Suprapubic skin (tissue), 4 donors: ENCODE measurements at regions not wholly inside any gene's neighbourhood (a gene's known extent, or its start where the extent isn't known, plus 50 kb on each side); places are given as distances from the start of the nearest gene placed in this dataset.

ENCODE experiments used
- CTCF ChIP-seq, 2 donors: fragments of 200-600 bp in 1 of 2; fragments of 450-650 bp in 1 of 2; sonication (generic) in 1 of 2; IDR thresholded peaks; one replicate each; pipeline ENCODE4 v1.5.1; 2016 to 2019; ENCODE audit warnings: antibody characterized with exemption in 2 of 2, mild to moderate bottlenecking in 1 of 2, moderate library complexity in 1 of 2
- EP300 ChIP-seq: sonication (generic); formaldehyde crosslinking; IDR thresholded peaks from one replicate; pipeline ENCODE4 v1.6.1; 2017; ENCODE audit warnings: antibody characterized with exemption
- POLR2A ChIP-seq, 2 donors: fragments of 450-650 bp; IDR thresholded peaks; one replicate each; pipeline ENCODE4 v1.6.1; 2017; ENCODE audit warnings: antibody characterized with exemption in 2 of 2, mild to moderate bottlenecking in 2 of 2, moderate library complexity in 2 of 2
- POLR2AphosphoS5 ChIP-seq, 3 donors: sonication (generic); formaldehyde crosslinking; IDR thresholded peaks; one replicate each; pipeline ENCODE4 v1.6.1; 2017; ENCODE audit warnings: antibody characterized with exemption in 3 of 3

- no peak for TF ChIP-seq CTCF (IDR thresholded peaks at IDR 0.05)
- TF ChIP-seq POLR2AphosphoS5 (IDR thresholded peaks at IDR 0.05): no peak
- no peak for TF ChIP-seq POLR2A (IDR thresholded peaks at IDR 0.05)
- no peak for TF ChIP-seq EP300
Observed at GRCh38 chr7:82617156-82617555, 173.6 kb upstream of the CACNA2D1 start.
